ENCODE measurements at regions not wholly inside any gene's neighbourhood (a gene's known extent, or its start where the extent isn't known, plus 50 kb on each side); places are given as distances from the start of the nearest gene placed in this dataset.

GRCh38 chr4:13762130-13762529 is 134.6 kb upstream of the BOD1L1 start:
- TF ChIP-seq CTCF (IDR thresholded peaks at IDR 0.05): no peak
- DNase-seq (ENCODE audit: low spot score): no peak
- no peak for ATAC-seq (ENCODE audit: low FRiP score)

GRCh38 chr4:13763707-13764106 is 136.2 kb upstream of the BOD1L1 start:
- no peak for DNase-seq (ENCODE audit: low spot score)
- ATAC-seq (ENCODE audit: low FRiP score): no peak
- TF ChIP-seq CTCF (IDR thresholded peaks at IDR 0.05): no peak

GRCh38 chr4:13765539-13765938 is 138.0 kb upstream of the BOD1L1 start:
- no peak for TF ChIP-seq CTCF (IDR thresholded peaks at IDR 0.05)
- ATAC-seq (ENCODE audit: low FRiP score) (no peak), DNase-seq (ENCODE audit: low spot score) (no peak)

- no peak for DNase-seq (ENCODE audit: low spot score)
- ATAC-seq (ENCODE audit: low FRiP score): no peak
- TF ChIP-seq CTCF (IDR thresholded peaks at IDR 0.05): no peak
These were observed 139.4 kb upstream of the BOD1L1 start for GRCh38 chr4:13766761-13767540.

- ATAC-seq (ENCODE audit: low FRiP score) (no peak), DNase-seq (ENCODE audit: low spot score) (no peak)
- TF ChIP-seq CTCF (IDR thresholded peaks at IDR 0.05): no peak
These were observed 149.8 kb upstream of the BOD1L1 start for GRCh38 chr4:13777341-13777740.

- DNase-seq (ENCODE audit: low spot score) (no peak), ATAC-seq (ENCODE audit: low FRiP score) (no peak)
- no peak for TF ChIP-seq CTCF (IDR thresholded peaks at IDR 0.05)
These were observed 150.8 kb upstream of the BOD1L1 start for GRCh38 chr4:13778367-13778766.

GRCh38 chr4:13782231-13782630 is 154.7 kb upstream of the BOD1L1 start:
- no peak for ATAC-seq (ENCODE audit: low FRiP score)
- DNase-seq (ENCODE audit: low spot score): no peak
- TF ChIP-seq CTCF (IDR thresholded peaks at IDR 0.05): no peak
